ENCODE measurements at regions not wholly inside any gene's neighbourhood (a gene's known extent, or its start where the extent isn't known, plus 50 kb on each side); places are given as distances from the start of the nearest gene placed in this dataset.

GRCh38 chr10:91046869-91047268 lies 126.0 kb upstream of the ANKRD1 start:
- TF ChIP-seq ZBTB33 (IDR thresholded peaks at IDR 0.05; ENCODE audit: borderline replicate concordance, low read depth), result no peak
- no peak for TF ChIP-seq RFX5 (IDR thresholded peaks at IDR 0.05; ENCODE audit: low read length)
- TF ChIP-seq EZH2phosphoT487 (IDR thresholded peaks at IDR 0.05; ENCODE audit: borderline replicate concordance, low read depth), result no peak
- TF ChIP-seq CTCF (IDR thresholded peaks at IDR 0.05), result no peak
- no peak for TF ChIP-seq MXI1 (IDR thresholded peaks at IDR 0.05; ENCODE audit: low read depth, low read length)
- no peak for TF ChIP-seq NRF1 (IDR thresholded peaks at IDR 0.05; ENCODE audit: low read depth, low read length)

Measured in SK-N-SH (cell line).